SK-N-SH treated with all-trans-retinoic acid at 6 μM for 48 hours (cell line): ENCODE measurements at regions not wholly inside any gene's neighbourhood (a gene's known extent, or its start where the extent isn't known, plus 50 kb on each side); places are given as distances from the start of the nearest gene placed in this dataset.

ENCODE experiments used
- ATAC-seq: fragments of 200-7000 bp; cut with Tn5 transposase; 3 replicates; pipeline ENCODE4 v1.9.1; 2020; ENCODE audit warnings: mild to moderate bottlenecking, moderate library complexity
- ARNTL ChIP-seq: fragments of 450-650 bp; formaldehyde crosslinking; IDR thresholded peaks from 2 replicates; pipeline ENCODE4 v1.5.0; 2020; ENCODE audit warnings: low read depth, mild to moderate bottlenecking, moderate library complexity, borderline replicate concordance
- BACH2 ChIP-seq: fragments of 250-450 bp; sonication (Bioruptor Pico); IDR thresholded peaks from 2 replicates; pipeline ENCODE4 v1.9.0; 2021; ENCODE audit warnings: mild to moderate bottlenecking, borderline replicate concordance
- CREB5 ChIP-seq: fragments of 250-450 bp; sonication (Bioruptor Pico); IDR thresholded peaks from 2 replicates; pipeline ENCODE4 v1.5.1; 2020; ENCODE audit warnings: low read depth, mild to moderate bottlenecking, moderate library complexity
- CSDC2 ChIP-seq: fragments of 250-450 bp; sonication (Bioruptor Pico); IDR thresholded peaks from 2 replicates; pipeline ENCODE4 v1.5.0; 2020; ENCODE audit warnings: mild to moderate bottlenecking, moderate library complexity
- CSRNP3 ChIP-seq: fragments of 250-450 bp; sonication (Bioruptor Pico); IDR thresholded peaks from 2 replicates; pipeline ENCODE4 v1.5.1; 2021; ENCODE audit warnings: mild to moderate bottlenecking, moderate library complexity
- ESRRG ChIP-seq: fragments of 250-450 bp; sonication (Bioruptor Pico); IDR thresholded peaks from 2 replicates; pipeline ENCODE4 v1.6.1; 2021; ENCODE audit warnings: mild to moderate bottlenecking
- GLIS3 ChIP-seq: fragments of 250-450 bp; sonication (Bioruptor Pico); IDR thresholded peaks from 2 replicates; pipeline ENCODE4 v1.5.0; 2020; ENCODE audit warnings: mild to moderate bottlenecking, moderate library complexity
- ISL1 ChIP-seq: fragments of 250-450 bp; sonication (Bioruptor Pico); IDR thresholded peaks from 2 replicates; pipeline ENCODE4 v2.1.2; 2022; ENCODE audit warnings: mild to moderate bottlenecking, moderate library complexity
- OSR1 ChIP-seq: fragments of 250-450 bp; sonication (Bioruptor Pico); IDR thresholded peaks from 2 replicates; pipeline ENCODE4 v1.8.0; 2022; ENCODE audit warnings: moderate library complexity, mild to moderate bottlenecking, inconsistent platforms
- PATZ1 ChIP-seq: fragments of 250-450 bp; sonication (Bioruptor Pico); IDR thresholded peaks from 2 replicates; pipeline ENCODE4 v1.8.0; 2020; ENCODE audit warnings: mild to moderate bottlenecking, moderate library complexity, borderline replicate concordance
- POU6F1 ChIP-seq: fragments of 250-450 bp; sonication (Bioruptor Pico); IDR thresholded peaks from 2 replicates; pipeline ENCODE4 v1.8.0; 2021; ENCODE audit warnings: low read depth, mild to moderate bottlenecking, moderate library complexity, borderline replicate concordance
- PPARA ChIP-seq: fragments of 250-450 bp; sonication (Bioruptor Pico); IDR thresholded peaks from 2 replicates; pipeline ENCODE4 v1.5.0; 2020; ENCODE audit warnings: mild to moderate bottlenecking, borderline replicate concordance
- RARB ChIP-seq: fragments of 250-450 bp; sonication (Bioruptor Pico); IDR thresholded peaks from 2 replicates; pipeline ENCODE4 v1.8.0; 2021; ENCODE audit warnings: mild to moderate bottlenecking, moderate library complexity
- SNAI2 ChIP-seq: fragments of 250-450 bp; sonication (Bioruptor Pico); IDR thresholded peaks from 2 replicates; pipeline ENCODE4 v1.5.0; 2020; ENCODE audit warnings: mild to moderate bottlenecking, moderate library complexity
- TCF4 ChIP-seq: fragments of 250-450 bp; sonication (Bioruptor Pico); IDR thresholded peaks from 2 replicates; pipeline ENCODE4 v1.8.0; 2021; ENCODE audit warnings: mild to moderate bottlenecking, moderate library complexity, borderline replicate concordance
- TOX ChIP-seq: fragments of 250-450 bp; sonication (Bioruptor Pico); IDR thresholded peaks from 2 replicates; pipeline ENCODE4 v1.8.0; 2021; ENCODE audit warnings: mild to moderate bottlenecking, moderate library complexity, borderline replicate concordance
- ZC3H10 ChIP-seq: fragments of 250-450 bp; sonication (Bioruptor Pico); IDR thresholded peaks from 2 replicates; pipeline ENCODE4 v1.5.1; 2021; ENCODE audit warnings: mild to moderate bottlenecking, moderate library complexity
- ZFP3 ChIP-seq: fragments of 250-450 bp; sonication (Bioruptor Pico); IDR thresholded peaks from 2 replicates; pipeline ENCODE4 v1.5.0; 2020; ENCODE audit warnings: mild to moderate bottlenecking, moderate library complexity
- ZFP30 ChIP-seq: fragments of 450-650 bp; formaldehyde crosslinking; IDR thresholded peaks from 2 replicates; pipeline ENCODE4 v1.5.0; 2022; ENCODE audit warnings: mild to moderate bottlenecking, moderate library complexity
- ZNF565 ChIP-seq: fragments of 450-650 bp; formaldehyde crosslinking; conservative IDR thresholded peaks from 2 replicates; pipeline ENCODE4 v1.5.0; 2020; ENCODE audit warnings: low read depth, mild to moderate bottlenecking, moderate library complexity
- ZNF8 ChIP-seq: fragments of 450-650 bp; formaldehyde crosslinking; IDR thresholded peaks from 2 replicates; pipeline ENCODE4 v1.5.0; 2020; ENCODE audit warnings: mild to moderate bottlenecking, moderate library complexity

- TF ChIP-seq RARB (CRISPR knock-in tag) (no peak), CREB5 (CRISPR knock-in tag) (no peak), ESRRG (CRISPR knock-in tag) (no peak), TOX (no peak), PATZ1 (no peak), CSDC2 (CRISPR knock-in tag) (no peak)
- ATAC-seq: no peak
Observed at GRCh38 chr3:180199417-180199995, 162.8 kb upstream of the PEX5L start.

DNA sequence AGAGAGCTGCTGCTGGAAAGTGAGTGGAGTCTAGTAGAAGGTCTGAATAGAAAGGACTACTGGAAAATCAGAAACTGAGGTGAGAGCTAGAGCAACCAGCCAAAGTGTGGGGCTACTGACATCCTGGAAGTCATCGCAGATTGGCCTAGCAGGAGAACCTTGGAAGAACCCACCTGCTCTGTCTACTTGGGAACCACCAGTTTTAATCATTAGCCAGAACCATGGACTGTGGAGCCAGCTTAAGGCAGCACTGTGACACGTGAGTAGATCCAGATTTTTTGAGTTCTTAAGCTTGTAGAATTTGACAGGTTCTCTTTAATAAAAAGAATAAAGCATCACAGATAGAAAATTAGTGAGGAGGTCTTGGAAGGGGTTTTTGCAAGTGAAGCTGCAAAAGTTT is 179.1 kb upstream of the PEX5L start:
- no peak for ATAC-seq
- TF ChIP-seq ZFP30 (CRISPR knock-in tag): no peak
- TF ChIP-seq ZFP3: no peak
- no peak for TF ChIP-seq CSRNP3 (CRISPR knock-in tag)
- no peak for TF ChIP-seq TCF4 (CRISPR knock-in tag)
- no peak for TF ChIP-seq PATZ1
- no peak for TF ChIP-seq RARB (CRISPR knock-in tag)
- TF ChIP-seq CREB5 (CRISPR knock-in tag): no peak
- no peak for TF ChIP-seq TOX
- TF ChIP-seq OSR1 (CRISPR knock-in tag): no peak
- no peak for TF ChIP-seq ZC3H10
- TF ChIP-seq SNAI2: no peak
- TF ChIP-seq CSDC2 (CRISPR knock-in tag): no peak
- TF ChIP-seq ARNTL: no peak

DNA sequence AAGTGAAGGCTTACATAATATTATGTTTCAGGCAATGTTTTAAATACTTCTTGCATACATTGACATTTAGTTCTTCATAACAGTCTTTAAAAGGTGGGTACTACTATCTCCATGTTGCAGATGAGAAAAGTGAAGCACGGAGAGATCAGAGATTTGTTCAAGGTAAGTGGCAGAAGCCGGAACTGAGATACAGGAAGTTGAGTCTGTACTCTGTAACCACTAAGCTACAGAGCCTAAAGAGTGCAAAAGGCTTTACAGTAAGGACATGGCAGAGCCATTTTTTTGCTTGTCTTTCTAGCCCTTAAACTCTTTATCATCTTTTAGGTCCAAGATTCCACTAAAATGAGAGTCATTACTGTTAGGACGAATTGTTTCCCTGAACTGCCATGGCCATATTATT is 186.5 kb upstream of the PEX5L start:
- no peak for ATAC-seq

More for the DNA sequence above, 186.5 kb upstream of the PEX5L start:
- TF ChIP-seq RARB (CRISPR knock-in tag) (no peak), ZNF565 (CRISPR knock-in tag) (no peak), ZFP30 (CRISPR knock-in tag) (no peak), CSDC2 (CRISPR knock-in tag) (no peak), PPARA (CRISPR knock-in tag) (no peak), GLIS3 (CRISPR knock-in tag) (no peak), CSRNP3 (CRISPR knock-in tag) (no peak), SNAI2 (no peak), TOX (no peak), ESRRG (CRISPR knock-in tag) (no peak), ARNTL (no peak), ZNF8 (no peak), ISL1 (CRISPR knock-in tag) (no peak), BACH2 (CRISPR knock-in tag) (no peak), TCF4 (CRISPR knock-in tag) (no peak), CREB5 (CRISPR knock-in tag) (no peak), POU6F1 (CRISPR knock-in tag) (no peak)
